IgD-negative memory B cell (primary cell): ENCODE measurements at regions not wholly inside any gene's neighbourhood (a gene's known extent, or its start where the extent isn't known, plus 50 kb on each side); places are given as distances from the start of the nearest gene placed in this dataset.
"Not testable (repeated sequence)": the region's sequence is repeated elsewhere in the genome, so short reads cannot be mapped to it uniquely, and the experiment has no call there.

Experiments
- H3K27ac Mint-ChIP-seq, 3 donors: one replicate each; pipeline ENCODE4 v1.8.0; 2020 to 2022; ENCODE audit warnings: mild to moderate bottlenecking in 3 of 3, mixed read lengths in 3 of 3, moderate library complexity in 1 of 3
- H3K27me3 Mint-ChIP-seq: one replicate; pipeline ENCODE4 v1.8.0; 2021; ENCODE audit warnings: mixed read lengths
- H3K36me3 Mint-ChIP-seq: one replicate; pipeline ENCODE4 v1.8.0; 2020; ENCODE audit warnings: mild to moderate bottlenecking, mixed read lengths
- H3K4me1 Mint-ChIP-seq, 3 donors: one replicate each; pipeline ENCODE4 v1.8.0; 2020 to 2022; ENCODE audit warnings: mixed read lengths in 3 of 3, mild to moderate bottlenecking in 1 of 3
- H3K4me3 Mint-ChIP-seq, 4 donors: one replicate each; pipeline ENCODE4 v1.8.0; 2020 to 2022; ENCODE audit warnings: mild to moderate bottlenecking in 4 of 4, mixed read lengths in 4 of 4, moderate library complexity in 3 of 4
- H3K9me3 Mint-ChIP-seq, 3 donors: one replicate each; pipeline ENCODE4 v1.8.0; 2020 to 2021; ENCODE audit warnings: mixed read lengths in 3 of 3, mild to moderate bottlenecking in 1 of 3

- Mint-ChIP-seq H3K4me1 (peaks cover 0 to 4% (median 3%) of the 10 kb centered on the region in 3 donors), H3K27ac (no peak overlapping the region), H3K4me3 (no peak overlapping the region), H3K27me3 (peaks cover 2% of the 10 kb centered on the region), H3K9me3 (peaks cover 0 to 5% (median 0%) of the 10 kb centered on the region in 3 donors), H3K36me3 (no peaks in the 10 kb centered on the region)
These were observed 298.1 kb downstream of the CETN3 start for GRCh38 chr5:90111364-90112032.

GRCh38 chr5:90109285-90109684 is 300.3 kb downstream of the CETN3 start:
- Mint-ChIP-seq H3K27me3 (peaks cover 2% of the 10 kb centered on the region), H3K9me3 (peaks cover 2 to 7% (median 4%) of the 10 kb centered on the region in 3 donors), H3K36me3 (no peaks in the 10 kb centered on the region), H3K4me1 (peaks cover 0 to 4% (median 3%) of the 10 kb centered on the region in 3 donors), H3K4me3 (no peak overlapping the region), H3K27ac (no peak overlapping the region)

- H3K27ac Mint-ChIP-seq: no peak overlapping the region
These were observed 310.5 kb downstream of the CETN3 start for GRCh38 chr5:90099099-90099498.

GRCh38 chr5:90097082-90097477 is 312.5 kb downstream of the CETN3 start:
- Mint-ChIP-seq H3K36me3 (no peaks in the 10 kb centered on the region), H3K4me3 (no peak overlapping the region), H3K4me1 (no peaks in the 10 kb centered on the region), H3K27ac (no peak overlapping the region), H3K9me3 (peaks cover 0 to 3% (median 0%) of the 10 kb centered on the region in 3 donors), H3K27me3 (peaks cover 6% of the 10 kb centered on the region)

More at GRCh38 chr5:90099099-90099498, 310.5 kb downstream of the CETN3 start:
- H3K27me3 Mint-ChIP-seq: peaks cover 6% of the 10 kb centered on the region
- H3K9me3 Mint-ChIP-seq: peaks cover 1 to 5% (median 2%) of the 10 kb centered on the region in 3 donors
- no peaks in the 10 kb centered on the region for H3K4me1 Mint-ChIP-seq
- no peaks in the 10 kb centered on the region for H3K36me3 Mint-ChIP-seq
- H3K4me3 Mint-ChIP-seq: no peak overlapping the region

GRCh38 chr5:90096415-90097081 is 313.0 kb downstream of the CETN3 start:
- Mint-ChIP-seq H3K36me3 (no peaks in the 10 kb centered on the region), H3K4me1 (no peaks in the 10 kb centered on the region), H3K4me3 (no peak overlapping the region), H3K9me3 (peaks cover 0 to 3% (median 0%) of the 10 kb centered on the region in 3 donors), H3K27me3 (peaks cover 6% of the 10 kb centered on the region), H3K27ac (no peak overlapping the region)

GRCh38 chr5:90095292-90096060 is 314.1 kb downstream of the CETN3 start:
- Mint-ChIP-seq H3K27me3 (peaks cover 6% of the 10 kb centered on the region), H3K36me3 (no peaks in the 10 kb centered on the region), H3K27ac (no peak overlapping the region), H3K4me1 (no peaks in the 10 kb centered on the region), H3K9me3 (peaks cover 0 to 3% (median 0%) of the 10 kb centered on the region in 3 donors), H3K4me3 (no peak overlapping the region)

GRCh38 chr5:90093751-90094485 is 315.6 kb downstream of the CETN3 start:
- Mint-ChIP-seq H3K4me1 (no peaks in the 10 kb centered on the region), H3K36me3 (no peaks in the 10 kb centered on the region), H3K4me3 (no peak overlapping the region), H3K27me3 (peaks cover 6% of the 10 kb centered on the region), H3K27ac (no peak overlapping the region), H3K9me3 (peaks cover 0 to 8% (median 6%) of the 10 kb centered on the region in 3 donors)

- Mint-ChIP-seq H3K27ac (no peak overlapping the region), H3K36me3 (no peaks in the 10 kb centered on the region)
These were observed 316.8 kb downstream of the CETN3 start for GRCh38 chr5:90092734-90093133.

GRCh38 chr5:90084342-90084741 is 325.2 kb downstream of the CETN3 start:
- no peak overlapping the region for H3K4me3 Mint-ChIP-seq
- peaks cover 6 to 13% (median 9%) of the 10 kb centered on the region in 3 donors for H3K9me3 Mint-ChIP-seq
- no peak overlapping the region for H3K27ac Mint-ChIP-seq
- no peaks in the 10 kb centered on the region for H3K27me3 Mint-ChIP-seq
- H3K36me3 Mint-ChIP-seq: no peaks in the 10 kb centered on the region
- H3K4me1 Mint-ChIP-seq: peaks cover 0 to 2% (median 0%) of the 10 kb centered on the region in 3 donors

More at GRCh38 chr5:90092734-90093133, 316.8 kb downstream of the CETN3 start:
- no peaks in the 10 kb centered on the region for H3K4me1 Mint-ChIP-seq
- peaks cover 0 to 12% (median 6%) of the 10 kb centered on the region in 3 donors for H3K9me3 Mint-ChIP-seq
- no peak overlapping the region for H3K4me3 Mint-ChIP-seq
- peaks cover 6% of the 10 kb centered on the region for H3K27me3 Mint-ChIP-seq

GRCh38 chr5:90073026-90073570 is 336.5 kb downstream of the CETN3 start:
- H3K4me1 Mint-ChIP-seq, H3K4me3 Mint-ChIP-seq, H3K27ac Mint-ChIP-seq, H3K36me3 Mint-ChIP-seq, H3K9me3 Mint-ChIP-seq, H3K27me3 Mint-ChIP-seq: not testable (repeated sequence)

- Mint-ChIP-seq H3K27me3 (peaks cover 1% of the 10 kb centered on the region), H3K4me1 (no peaks in the 10 kb centered on the region), H3K27ac (no peak overlapping the region), H3K4me3 (no peak overlapping the region), H3K36me3 (no peaks in the 10 kb centered on the region), H3K9me3 (no peaks in the 10 kb centered on the region)
These were observed 337.9 kb downstream of the CETN3 start for GRCh38 chr5:90071656-90072055.

GRCh38 chr5:90071066-90071465 is 338.5 kb downstream of the CETN3 start:
- H3K4me1 Mint-ChIP-seq: no peaks in the 10 kb centered on the region
- no peaks in the 10 kb centered on the region for H3K36me3 Mint-ChIP-seq
- H3K4me3 Mint-ChIP-seq: no peak overlapping the region
- H3K27me3 Mint-ChIP-seq: peaks cover 1% of the 10 kb centered on the region
- H3K27ac Mint-ChIP-seq: no peak overlapping the region
- H3K9me3 Mint-ChIP-seq: no peaks in the 10 kb centered on the region

GRCh38 chr5:90066920-90067319 is 342.6 kb downstream of the CETN3 start:
- Mint-ChIP-seq H3K9me3 (peaks cover 0 to 4% (median 0%) of the 10 kb centered on the region in 3 donors), H3K27me3 (peaks cover 1% of the 10 kb centered on the region), H3K27ac (no peak overlapping the region), H3K4me1 (no peaks in the 10 kb centered on the region), H3K4me3 (no peak overlapping the region), H3K36me3 (no peaks in the 10 kb centered on the region)

GRCh38 chr5:90056911-90057705 is 352.4 kb downstream of the CETN3 start:
- Mint-ChIP-seq H3K9me3 (peaks cover 0 to 3% (median 0%) of the 10 kb centered on the region in 3 donors), H3K36me3 (no peaks in the 10 kb centered on the region), H3K27ac (no peak overlapping the region), H3K27me3 (no peaks in the 10 kb centered on the region), H3K4me1 (no peaks in the 10 kb centered on the region), H3K4me3 (no peak overlapping the region)
